SK-N-MC (cell line): ENCODE measurements at regions not wholly inside any gene's neighbourhood (a gene's known extent, or its start where the extent isn't known, plus 50 kb on each side); places are given as distances from the start of the nearest gene placed in this dataset.
"Not testable (repeated sequence)": the region's sequence is repeated elsewhere in the genome, so short reads cannot be mapped to it uniquely, and the experiment has no call there.

ENCODE experiments used
- DNase-seq: peaks from one replicate; pipeline ENCODE4 v3.0.0-alpha.2; 2011; ENCODE audit warnings: low read depth, low spot score
- H3K27ac ChIP-seq: fragments of 200-600 bp; sonication (generic); 2 replicates; pipeline ENCODE4 v1.5.1; 2016; ENCODE audit warnings: mixed run types
- H3K36me3 ChIP-seq: fragments of 200-600 bp; sonication (generic); 2 replicates; pipeline ENCODE4 v1.6.1; 2017; ENCODE audit warnings: antibody characterized with exemption, low read length, mixed read lengths; ENCODE audit not compliant: insufficient read depth
- H3K4me3 ChIP-seq: fragments of 200-600 bp; sonication (generic); 2 replicates; pipeline ENCODE4 v1.5.1; 2016
- H3K9ac ChIP-seq: fragments of 200-600 bp; sonication (generic); 2 replicates; pipeline ENCODE4 v1.8.0; 2017; ENCODE audit warnings: mixed run types, mixed read lengths; ENCODE audit not compliant: insufficient read length
- H3K9me3 ChIP-seq: fragments of 200-600 bp; sonication (generic); 2 replicates; pipeline ENCODE4 v1.6.1; 2017; ENCODE audit warnings: low read depth, mild to moderate bottlenecking, antibody characterized with exemption, low read length, moderate library complexity, mixed read lengths
- EZH2 ChIP-seq: fragments of 200-600 bp; sonication (generic); IDR thresholded peaks from one replicate; pipeline ENCODE4 v1.6.1; 2017; ENCODE audit warnings: antibody characterized with exemption
- FOXP2 ChIP-seq: optimal IDR thresholded peaks from 2 replicates; pipeline ENCODE3; 2011; ENCODE audit warnings: mild to moderate bottlenecking, moderate library complexity; ENCODE audit not compliant: insufficient read depth; ENCODE audit errors: extremely low read length, control extremely low read depth
- POLR2AphosphoS5 ChIP-seq: IDR thresholded peaks from 2 replicates; pipeline ENCODE4 v1.6.1; 2012; ENCODE audit warnings: mild to moderate bottlenecking, low read depth, low read length, borderline replicate concordance

DNA sequence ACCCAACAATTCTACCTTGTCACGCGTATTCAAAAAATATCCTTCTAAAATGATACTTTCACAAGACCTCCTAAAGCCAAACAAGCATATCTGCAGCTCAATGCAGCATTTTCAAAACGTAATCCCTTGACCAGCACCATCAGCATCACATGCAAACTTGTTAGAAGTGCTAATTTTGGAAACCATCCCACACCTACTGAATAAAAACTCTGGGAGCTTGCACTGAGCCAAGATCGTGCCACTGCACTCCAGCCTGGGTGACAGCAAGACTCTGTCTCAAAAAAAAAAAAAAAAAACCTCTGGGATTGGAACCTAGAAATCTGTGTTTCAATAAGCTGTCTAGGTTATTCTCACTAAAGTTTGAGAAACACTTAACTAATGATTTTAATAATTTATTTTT lies 223.3 kb upstream of the CCDC54 start:
- no peak for DNase-seq
- no peak overlapping the region for H3K9ac ChIP-seq
- no peaks in the 10 kb centered on the region for H3K36me3 ChIP-seq
- no peak overlapping the region for H3K4me3 ChIP-seq
- TF ChIP-seq FOXP2 (no peak), EZH2 (no peak), POLR2AphosphoS5 (no peak)
- no peak overlapping the region for H3K27ac ChIP-seq
- no peaks in the 10 kb centered on the region for H3K9me3 ChIP-seq

DNA sequence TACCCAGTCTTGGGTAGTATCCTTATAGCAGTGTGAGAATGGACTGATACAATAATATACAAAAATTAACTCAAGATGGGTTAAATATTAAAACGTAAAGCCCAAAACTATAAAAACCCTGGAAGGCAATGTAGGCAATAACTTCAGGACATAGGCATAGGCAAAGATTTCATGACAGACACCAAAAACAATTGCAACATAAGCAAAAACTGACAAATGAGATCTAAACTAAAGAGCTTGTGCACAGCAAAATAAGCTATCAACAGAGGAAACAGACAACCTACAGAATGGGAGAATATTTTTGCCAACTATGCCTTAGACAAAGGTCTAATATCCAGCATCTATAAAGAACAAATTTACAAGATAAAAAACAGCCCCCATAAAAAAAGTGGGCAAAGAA lies 204.8 kb upstream of the CCDC54 start:
- H3K9ac ChIP-seq: no peak overlapping the region
- no peak overlapping the region for H3K4me3 ChIP-seq
- no peaks in the 10 kb centered on the region for H3K9me3 ChIP-seq
- TF ChIP-seq EZH2: no peak
- TF ChIP-seq POLR2AphosphoS5: no peak
- no peak for TF ChIP-seq FOXP2
- DNase-seq: no peak
- H3K27ac ChIP-seq: no peak overlapping the region
- no peaks in the 10 kb centered on the region for H3K36me3 ChIP-seq

DNA sequence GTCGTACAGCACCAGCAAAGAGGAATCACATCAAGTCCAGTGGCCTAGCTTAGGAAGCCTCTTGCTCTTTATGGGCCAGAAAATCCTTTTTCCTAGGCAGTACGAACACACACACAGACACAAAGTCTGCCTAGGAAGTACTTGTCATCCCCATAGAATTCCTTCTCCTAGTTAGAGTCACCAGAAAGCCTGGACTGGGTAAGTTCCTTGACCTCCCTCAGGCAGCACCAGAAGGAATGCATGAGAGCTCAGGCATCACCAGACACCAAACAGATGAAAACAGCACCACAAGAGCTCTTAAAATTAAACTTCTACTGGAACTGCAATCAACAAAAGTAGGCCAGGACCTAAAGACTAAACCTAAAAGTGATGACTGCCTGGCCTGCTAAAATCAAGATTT lies 192.9 kb upstream of the CCDC54 start:
- no peak for TF ChIP-seq POLR2AphosphoS5
- TF ChIP-seq EZH2: no peak
- TF ChIP-seq FOXP2: no peak
- H3K9ac ChIP-seq: no peak overlapping the region
- no peaks in the 10 kb centered on the region for H3K36me3 ChIP-seq
- no peak overlapping the region for H3K27ac ChIP-seq
- DNase-seq: no peak
- H3K9me3 ChIP-seq: no peaks in the 10 kb centered on the region
- no peak overlapping the region for H3K4me3 ChIP-seq

DNA sequence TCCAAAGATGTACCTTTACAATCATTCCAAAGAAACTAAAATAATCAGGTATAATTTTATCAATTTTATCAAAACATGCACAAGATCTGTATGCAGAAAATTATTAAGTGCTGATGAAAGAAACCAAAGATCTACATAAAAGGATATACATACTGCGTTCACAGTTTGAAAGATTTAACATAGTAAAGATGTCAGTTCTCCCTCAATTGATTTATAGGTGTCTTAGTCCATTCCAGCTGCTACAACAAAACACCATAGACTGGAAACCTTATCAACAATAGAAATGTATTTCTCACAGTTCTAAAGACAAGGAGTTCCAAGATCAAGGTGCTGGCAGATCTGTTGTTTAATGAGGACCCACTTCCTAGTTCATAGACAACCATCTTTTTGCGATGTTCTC lies 189.0 kb upstream of the CCDC54 start:
- no peaks in the 10 kb centered on the region for H3K9me3 ChIP-seq
- no peak overlapping the region for H3K27ac ChIP-seq
- no peak overlapping the region for H3K9ac ChIP-seq
- H3K36me3 ChIP-seq: no peaks in the 10 kb centered on the region
- no peak overlapping the region for H3K4me3 ChIP-seq
- no peak for DNase-seq
- no peak for TF ChIP-seq POLR2AphosphoS5
- TF ChIP-seq FOXP2: no peak
- no peak for TF ChIP-seq EZH2

- TF ChIP-seq EZH2 (no peak), FOXP2 (no peak), POLR2AphosphoS5 (no peak)
- H3K27ac ChIP-seq: no peak overlapping the region
- H3K9me3 ChIP-seq: no peaks in the 10 kb centered on the region
- H3K9ac ChIP-seq: no peak overlapping the region
- no peaks in the 10 kb centered on the region for H3K36me3 ChIP-seq
- no peak for DNase-seq
- H3K4me3 ChIP-seq: no peak overlapping the region
Observed at GRCh38 chr3:107189158-107189791, 188.0 kb upstream of the CCDC54 start.

DNA sequence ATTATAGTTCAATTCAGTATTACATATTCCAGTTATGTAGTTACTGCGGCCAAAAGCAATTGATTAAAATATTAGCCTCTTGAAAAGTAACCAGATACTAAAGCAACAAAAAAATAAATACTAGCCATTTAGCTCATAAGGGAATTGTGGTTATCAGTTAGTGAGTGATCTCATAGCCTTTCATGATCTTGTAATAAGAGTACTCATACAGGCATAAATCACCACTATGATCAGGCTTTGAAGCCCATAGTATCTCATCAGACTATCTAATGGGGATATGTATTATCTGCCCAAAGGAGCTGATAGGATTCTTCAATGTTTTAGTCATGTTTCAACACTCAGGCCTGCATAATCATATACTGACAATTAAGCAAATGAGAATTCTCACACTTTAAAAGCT lies 184.1 kb upstream of the CCDC54 start:
- H3K9ac ChIP-seq: no peak overlapping the region
- DNase-seq: no peak
- H3K4me3 ChIP-seq: no peak overlapping the region
- TF ChIP-seq FOXP2: no peak
- TF ChIP-seq POLR2AphosphoS5: no peak
- no peak for TF ChIP-seq EZH2
- H3K36me3 ChIP-seq: no peaks in the 10 kb centered on the region
- H3K27ac ChIP-seq: no peak overlapping the region
- no peaks in the 10 kb centered on the region for H3K9me3 ChIP-seq

DNA sequence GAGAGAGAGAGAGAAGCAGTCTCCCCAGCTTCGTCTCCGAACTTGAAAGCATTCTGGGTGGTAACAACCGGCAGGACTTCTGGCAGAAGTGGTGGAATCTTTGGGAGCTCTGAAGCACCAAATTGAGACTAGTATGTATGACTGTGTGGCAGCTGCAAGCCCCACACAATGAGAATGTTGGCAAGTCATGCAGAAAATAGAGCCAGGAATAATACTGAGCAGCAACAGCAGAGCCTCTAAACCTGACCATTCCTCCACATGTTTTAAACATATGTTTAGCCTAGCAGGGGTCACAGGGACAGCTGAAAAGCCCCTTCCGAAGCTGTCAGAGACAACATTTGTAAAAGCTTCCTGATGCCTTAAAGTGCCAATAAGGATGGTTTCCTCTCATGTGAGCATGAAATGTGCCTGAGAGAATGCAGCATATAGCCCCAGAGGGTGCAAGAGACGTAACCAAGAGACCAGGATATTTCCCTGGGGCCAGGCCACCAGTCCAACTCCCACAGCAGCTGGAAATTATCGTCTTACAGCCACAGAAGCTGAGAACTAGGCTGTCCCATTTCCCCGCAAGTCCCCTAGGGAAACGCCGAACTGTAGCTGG lies 178.6 kb upstream of the CCDC54 start:
- TF ChIP-seq POLR2AphosphoS5: no peak
- Histone ChIP-seq H3K27ac (no peak overlapping the region), H3K36me3 (no peaks in the 10 kb centered on the region), H3K9ac (no peak overlapping the region), H3K9me3 (no peaks in the 10 kb centered on the region), H3K4me3 (no peak overlapping the region)
- no peak for DNase-seq

DNA sequence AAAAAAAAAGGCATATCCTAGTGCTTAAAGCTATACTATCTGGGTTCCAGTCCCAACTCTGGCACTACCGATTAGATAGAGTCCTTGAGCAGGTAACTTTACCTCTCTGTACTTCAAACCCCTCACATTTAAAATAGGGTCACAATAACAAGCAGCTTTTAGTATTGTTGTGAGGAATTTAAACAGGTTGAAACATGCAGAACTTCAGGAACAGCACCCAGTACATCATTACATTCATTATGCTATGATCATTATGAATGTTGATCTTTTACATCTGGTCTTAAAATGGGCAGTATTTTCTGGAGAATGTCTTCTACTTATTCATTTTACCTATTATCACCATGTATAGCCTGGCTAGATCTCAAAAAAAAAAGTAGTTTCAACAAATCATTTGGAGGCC lies 176.1 kb upstream of the CCDC54 start:
- no peak for DNase-seq
- Histone ChIP-seq H3K4me3 (no peak overlapping the region), H3K36me3 (no peaks in the 10 kb centered on the region), H3K27ac (no peak overlapping the region), H3K9me3 (no peaks in the 10 kb centered on the region), H3K9ac (no peak overlapping the region)
- TF ChIP-seq FOXP2: no peak
- no peak for TF ChIP-seq EZH2
- TF ChIP-seq POLR2AphosphoS5: no peak

DNA sequence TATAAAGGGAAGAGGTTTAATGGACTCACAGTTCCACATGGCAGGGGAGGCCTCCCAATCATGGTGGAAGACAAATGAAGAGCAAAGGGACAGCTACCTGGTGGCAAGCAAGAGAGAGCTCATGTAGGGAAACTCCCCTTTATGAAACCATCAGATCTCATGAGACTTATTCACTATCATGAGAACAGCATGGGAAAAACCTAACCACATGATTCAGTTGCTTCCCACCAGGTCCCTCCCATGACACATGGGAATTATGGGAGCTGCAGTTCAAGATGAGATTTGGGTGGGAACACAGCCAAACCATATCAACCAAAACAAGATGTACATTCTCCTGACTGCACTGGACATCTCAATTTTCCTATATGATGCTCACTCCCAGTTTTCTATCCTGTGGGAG lies 174.4 kb upstream of the CCDC54 start:
- not testable (repeated sequence) for H3K36me3 ChIP-seq, H3K4me3 ChIP-seq, DNase-seq, H3K27ac ChIP-seq, H3K9ac ChIP-seq, H3K9me3 ChIP-seq

DNA sequence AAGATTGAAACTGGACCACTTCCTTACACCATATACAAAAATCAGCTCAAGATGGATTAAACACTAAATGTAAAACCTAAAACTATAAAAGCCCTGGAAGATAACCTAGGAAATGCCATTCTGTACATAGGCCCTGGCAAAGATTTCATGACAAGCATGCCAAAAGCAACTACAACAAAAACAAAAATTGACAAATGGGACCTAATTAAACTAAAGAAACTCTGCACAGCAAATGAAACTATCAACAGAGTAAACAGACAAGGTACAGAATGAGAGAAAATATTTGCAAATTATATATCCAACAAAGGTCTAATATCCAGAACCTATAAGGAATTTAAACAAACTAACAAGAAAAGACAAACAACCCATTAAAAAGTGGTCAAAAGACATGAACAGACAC lies 173.1 kb upstream of the CCDC54 start:
- TF ChIP-seq POLR2AphosphoS5 (no peak), EZH2 (no peak), FOXP2 (no peak)
- Histone ChIP-seq H3K9ac (no peak overlapping the region), H3K9me3 (no peaks in the 10 kb centered on the region), H3K27ac (no peak overlapping the region), H3K4me3 (no peak overlapping the region), H3K36me3 (no peaks in the 10 kb centered on the region)
- DNase-seq: no peak
